B cell (primary cell): ENCODE measurements at regions not wholly inside any gene's neighbourhood (a gene's known extent, or its start where the extent isn't known, plus 50 kb on each side); places are given as distances from the start of the nearest gene placed in this dataset.

Experiments used
- ATAC-seq: fragments of 200-7000 bp; cut with Tn5 transposase; one replicate; pipeline ENCODE4 v1.10.0; 2021; ENCODE audit warnings: low read depth, mild to moderate bottlenecking, moderate number of reproducible peaks, moderate library complexity
- CTCF ChIA-PET: fragments of 350-600 bp; sonication (Branson Sonifier 250); formaldehyde crosslinking; loops from one replicate; lab custom pipeline; 2021; ENCODE audit warnings: antibody characterized with exemption, inconsistent platforms; lab: Charles Lee
- POLR2A ChIA-PET: fragments of 350-600 bp; sonication (Branson Sonifier 250); formaldehyde crosslinking; loops from one replicate; lab custom pipeline; 2021; ENCODE audit warnings: antibody characterized with exemption; lab: Charles Lee
- DNase-seq: peaks from one replicate; pipeline ENCODE4 v3.0.0; 2013
- H2AFZ ChIP-seq: 2 replicates; pipeline ENCODE4 v1.6.1; 2012; ENCODE audit warnings: mild to moderate bottlenecking, low read depth, low read length; ENCODE audit not compliant: insufficient read depth, poor library complexity, severe bottlenecking
- H3K27ac ChIP-seq, 2 donors: 1 replicate in 1 of 2; 2 replicates in 1 of 2; pipeline ENCODE4 v1.5.1; 2012 to 2013; ENCODE audit warnings: low read length in 2 of 2, mild to moderate bottlenecking in 2 of 2, moderate library complexity in 1 of 2
- H3K27me3 ChIP-seq, 4 experiments: fragments of 200-600 bp in 1 of 4; sonication (generic) in 1 of 4; replicated peaks in 1 of 4; 1 replicate in 2 of 4; 2 replicates in 2 of 4; pipeline versions ENCODE4 v1.6.1 to v1.7.0; 2013 to 2016; ENCODE audit warnings: low read length in 3 of 4, mild to moderate bottlenecking in 2 of 4, mixed read lengths in 1 of 4, moderate library complexity in 1 of 4; ENCODE audit not compliant: insufficient read depth in 4 of 4, control insufficient read depth in 3 of 4; ENCODE audit errors: control extremely low read depth in 1 of 4
- H3K36me3 ChIP-seq, 2 experiments: replicated peaks in 1 of 2; 1 replicate in 1 of 2; 2 replicates in 1 of 2; pipeline versions ENCODE4 v1.6.1 to v1.7.1; 2013; ENCODE audit warnings: low read length in 1 of 2; ENCODE audit not compliant: insufficient read depth in 2 of 2, control insufficient read depth in 1 of 2; ENCODE audit errors: control extremely low read depth in 1 of 2, extremely low read depth in 1 of 2
- H3K4me1 ChIP-seq, 2 donors: fragments of 200-600 bp in 1 of 2; sonication (generic) in 1 of 2; 1 replicate in 1 of 2; 2 replicates in 1 of 2; pipeline versions ENCODE4 v1.5.1 to v1.6.1; 2013 to 2017; ENCODE audit warnings: low read length in 2 of 2; ENCODE audit not compliant: control insufficient read depth in 2 of 2, insufficient read depth in 2 of 2
- H3K4me2 ChIP-seq: replicated peaks from 2 replicates; pipeline ENCODE3; 2012; ENCODE audit warnings: mild to moderate bottlenecking, low read depth, low read length; ENCODE audit not compliant: poor library complexity, severe bottlenecking
- H3K4me3 ChIP-seq, 5 experiments: fragments of 200-600 bp in 1 of 5; sonication (generic) in 1 of 5; 1 replicate in 3 of 5; 2 replicates in 2 of 5; pipeline versions ENCODE4 v1.5.1 to v1.7.0; 2011 to 2016; ENCODE audit warnings: low read length in 4 of 5, mild to moderate bottlenecking in 4 of 5, low read depth in 2 of 5, control low read depth in 1 of 5, moderate library complexity in 1 of 5; ENCODE audit not compliant: insufficient read depth in 1 of 5; ENCODE audit errors: control extremely low read depth in 1 of 5, extremely low read depth in 1 of 5
- H3K79me2 ChIP-seq: fragments of 200-600 bp; sonication (generic); one replicate; pipeline ENCODE4 v1.6.0; 2016; ENCODE audit warnings: low read length; ENCODE audit not compliant: control insufficient read depth, insufficient read depth
- H3K9ac ChIP-seq: fragments of 200-600 bp; sonication (generic); 2 replicates; pipeline ENCODE4 v1.6.1; 2017; ENCODE audit warnings: mild to moderate bottlenecking, low read length, moderate library complexity
- H3K9me3 ChIP-seq, 3 donors: one replicate each; pipeline versions ENCODE4 v1.6.1 to v1.7.1; 2013; ENCODE audit warnings: low read length in 2 of 3; ENCODE audit not compliant: control insufficient read depth in 2 of 3, insufficient read depth in 1 of 3; ENCODE audit errors: control extremely low read depth in 1 of 3
- H4K20me1 ChIP-seq: 2 replicates; pipeline ENCODE4 v1.6.0; 2012; ENCODE audit warnings: mild to moderate bottlenecking, low read length; ENCODE audit not compliant: insufficient read depth, control insufficient read depth, poor library complexity, severe bottlenecking
- H3K27ac Mint-ChIP-seq: one replicate; pipeline ENCODE4 v1.8.0; 2021; ENCODE audit warnings: mixed read lengths
- H3K27me3 Mint-ChIP-seq: one replicate; pipeline ENCODE4 v1.8.0; 2021; ENCODE audit warnings: mixed read lengths
- H3K4me1 Mint-ChIP-seq: one replicate; pipeline ENCODE4 v1.8.0; 2021; ENCODE audit warnings: mixed read lengths
- H3K4me3 Mint-ChIP-seq: one replicate; pipeline ENCODE4 v1.8.0; 2021; ENCODE audit warnings: mixed read lengths
- H3K9me3 Mint-ChIP-seq: one replicate; pipeline ENCODE4 v1.8.0; 2022; ENCODE audit warnings: mixed read lengths; ENCODE audit not compliant: insufficient read depth
- CTCF ChIP-seq: fragments of 200-600 bp; IDR thresholded peaks from one replicate; pipeline ENCODE4 v1.8.0; 2022; ENCODE audit warnings: antibody characterized with exemption, mild to moderate bottlenecking
- EZH2 ChIP-seq: IDR thresholded peaks from 2 replicates; pipeline ENCODE4 v1.6.1; 2012; ENCODE audit warnings: borderline replicate concordance, low read depth, mild to moderate bottlenecking, moderate library complexity, low read length; ENCODE audit not compliant: insufficient read depth, poor library complexity, severe bottlenecking
- WGBS: methylation state at CpG from one replicate; pipeline ENCODE4 v1.1.5; 2013; ENCODE audit warnings: missing lambda C conversion rate; ENCODE audit not compliant: insufficient coverage; 5-methylcytosine and 5-hydroxymethylcytosine counted together
- intact Hi-C: fragments of 100-400 bp; cut with micrococcal nuclease; formaldehyde crosslinking; loops from one replicate; pipeline ENCODE4 v1.10.0; 2022

GRCh38 chr3:80606073-80606472 is 838.3 kb upstream of the ROBO1 start:
- ATAC-seq (no peak), DNase-seq (no peak)
- Mint-ChIP-seq H3K27ac (no peak overlapping the region), H3K27me3 (no peaks in the 10 kb centered on the region), H3K4me1 (no peaks in the 10 kb centered on the region), H3K9me3 (peaks cover 3% of the 10 kb centered on the region), H3K4me3 (no peak overlapping the region)
- no CpG with 5 or more reads among the region's 4 CpGs for WGBS
- H3K4me1 ChIP-seq: no peaks in the 10 kb centered on the region
- no peak overlapping the region for H3K4me3 ChIP-seq
- H3K27ac ChIP-seq: no peak overlapping the region
- no peaks in the 10 kb centered on the region for H3K36me3 ChIP-seq
- no peak overlapping the region for H3K4me2 ChIP-seq
- intact Hi-C loops: no loop called here
- ChIA-PET POLR2A (no interaction called here), CTCF (no interaction called here)
- peaks cover 0 to 2% (median 0%) of the 10 kb centered on the region in 3 donors for H3K9me3 ChIP-seq
- no peaks in the 10 kb centered on the region for H3K27me3 ChIP-seq
- H4K20me1 ChIP-seq: no peaks in the 10 kb centered on the region
- H3K79me2 ChIP-seq: no peaks in the 10 kb centered on the region
- H2AFZ ChIP-seq: no peak overlapping the region
- no peak overlapping the region for H3K9ac ChIP-seq
- TF ChIP-seq EZH2: no peak
- TF ChIP-seq CTCF: no peak

- no peak for TF ChIP-seq EZH2
- TF ChIP-seq CTCF: no peak
- no peak overlapping the region for H3K9ac ChIP-seq
- CTCF ChIA-PET: no interaction called here
- Mint-ChIP-seq H3K9me3 (peaks cover 9% of the 10 kb centered on the region), H3K4me3 (no peak overlapping the region), H3K27ac (no peak overlapping the region), H3K4me1 (no peaks in the 10 kb centered on the region), H3K27me3 (no peaks in the 10 kb centered on the region)
- intact Hi-C loops: no loop called here
- H3K4me2 ChIP-seq: no peak overlapping the region
- H3K27me3 ChIP-seq: no peaks in the 10 kb centered on the region
- H3K4me3 ChIP-seq: no peak overlapping the region
- ATAC-seq: no peak
- no peaks in the 10 kb centered on the region for H3K36me3 ChIP-seq
- H3K4me1 ChIP-seq: no peaks in the 10 kb centered on the region
- POLR2A ChIA-PET: no interaction called here
- H3K79me2 ChIP-seq: no peaks in the 10 kb centered on the region
- no peak overlapping the region for H2AFZ ChIP-seq
- no peak overlapping the region for H3K27ac ChIP-seq
- peaks cover 0 to 2% (median 0%) of the 10 kb centered on the region in 3 donors for H3K9me3 ChIP-seq
- H4K20me1 ChIP-seq: no peaks in the 10 kb centered on the region
- no peak for DNase-seq
Measured at GRCh38 chr3:80601479-80601878, 833.7 kb upstream of the ROBO1 start.
